H1 (cell line): ENCODE measurements at regions not wholly inside any gene's neighbourhood (a gene's known extent, or its start where the extent isn't known, plus 50 kb on each side); places are given as distances from the start of the nearest gene placed in this dataset.
"Not testable (repeated sequence)": the region's sequence is repeated elsewhere in the genome, so short reads cannot be mapped to it uniquely, and the experiment has no call there.

Experiments
- CTCF ChIA-PET: fragments of 300-600 bp; sonication (Branson Sonifier 250); formaldehyde crosslinking; loops from one replicate; lab custom pipeline; 2021; ENCODE audit not compliant: partially characterized antibody; lab: Charles Lee
- POLR2A ChIA-PET: fragments of 300-600 bp; sonication (Branson Sonifier 250); formaldehyde crosslinking; loops from one replicate; lab custom pipeline; 2021; ENCODE audit warnings: inconsistent platforms; ENCODE audit not compliant: partially characterized antibody; lab: Charles Lee
- DNase-seq, 2 experiments: peaks; one replicate each; pipeline versions ENCODE4 v3.0.0 to v3.0.0-alpha.2; 2010 to 2022; ENCODE audit warnings: low spot score in 2 of 2, low read depth in 1 of 2, mixed read lengths in 1 of 2
- FAIRE-seq: peaks from 2 replicates; lab custom pipeline; 2011; peaks lifted over from hg19 to GRCh38; lab: Jason Lieb, UNC
- H2AFZ ChIP-seq: 2 replicates; pipeline ENCODE4 v1.8.1; 2012; ENCODE audit warnings: low read length, inconsistent platforms
- H2AK5ac ChIP-seq: 2 replicates; pipeline ENCODE4 v1.6.1; 2013; ENCODE audit warnings: low read depth, low read length
- H2BK120ac ChIP-seq: replicated peaks from 2 replicates; pipeline ENCODE3; 2013; ENCODE audit warnings: low read depth, low read length, inconsistent platforms
- H2BK12ac ChIP-seq: 2 replicates; pipeline ENCODE4 v1.6.1; 2013; ENCODE audit warnings: low read depth, low read length
- H2BK15ac ChIP-seq: 2 replicates; pipeline ENCODE4 v1.6.1; 2013; ENCODE audit warnings: low read length
- H2BK20ac ChIP-seq: 2 replicates; pipeline ENCODE4 v1.6.1; 2013; ENCODE audit warnings: low read length
- H2BK5ac ChIP-seq: 2 replicates; pipeline ENCODE4 v1.6.1; 2013; ENCODE audit warnings: low read depth, low read length
- H3K14ac ChIP-seq: 2 replicates; pipeline ENCODE4 v1.6.1; 2013; ENCODE audit warnings: inconsistent platforms; ENCODE audit not compliant: insufficient read length
- H3K18ac ChIP-seq: 2 replicates; pipeline ENCODE4 v1.6.1; 2013; ENCODE audit warnings: low read length; ENCODE audit errors: extremely low read depth
- H3K23ac ChIP-seq: 2 replicates; pipeline ENCODE4 v1.6.1; 2013; ENCODE audit warnings: inconsistent platforms; ENCODE audit not compliant: insufficient read length
- H3K23me2 ChIP-seq: 2 replicates; pipeline ENCODE4 v1.6.1; 2013; ENCODE audit warnings: low read depth, low read length
- H3K27ac ChIP-seq: 2 replicates; pipeline ENCODE4 v1.6.1; 2011; ENCODE audit warnings: low read depth, low read length, inconsistent platforms
- H3K27me3 ChIP-seq, 4 experiments: replicated peaks in 1 of 4; 1 replicate in 1 of 4; 2 replicates in 3 of 4; pipeline versions ENCODE4 v1.6.1 to v1.8.1; 2011 to 2013; ENCODE audit warnings: low read length in 3 of 4, mild to moderate bottlenecking in 3 of 4, inconsistent platforms in 2 of 4, mixed read lengths in 2 of 4, moderate library complexity in 1 of 4; ENCODE audit not compliant: control insufficient read depth in 3 of 4, insufficient read depth in 3 of 4; ENCODE audit errors: extremely low read depth in 1 of 4
- H3K36me3 ChIP-seq, 4 experiments: 2 replicates each; pipeline versions ENCODE4 v1.6.1 to v1.8.1; 2011 to 2013; ENCODE audit warnings: mild to moderate bottlenecking in 4 of 4, low read length in 3 of 4, moderate library complexity in 2 of 4, control low read depth in 1 of 4, inconsistent platforms in 1 of 4; ENCODE audit not compliant: insufficient read depth in 4 of 4, control insufficient read depth in 2 of 4
- H3K4ac ChIP-seq: replicated peaks from 2 replicates; pipeline ENCODE3; 2013; ENCODE audit warnings: low read length, low read depth, mixed read lengths, inconsistent platforms; ENCODE audit not compliant: insufficient read length
- H3K4me1 ChIP-seq, 4 experiments: replicated peaks in 1 of 4; 1 replicate in 1 of 4; 2 replicates in 3 of 4; pipeline versions ENCODE4 v1.6.1 to v1.8.1; 2011 to 2013; ENCODE audit warnings: low read length in 3 of 4, inconsistent platforms in 2 of 4, mixed read lengths in 1 of 4; ENCODE audit not compliant: insufficient read depth in 4 of 4, control insufficient read depth in 3 of 4
- H3K4me2 ChIP-seq, 2 experiments: 2 replicates each; pipeline versions ENCODE4 v1.6.1 to v1.8.1; 2011 to 2013; ENCODE audit warnings: low read depth in 2 of 2, low read length in 2 of 2, control low read depth in 1 of 2, inconsistent platforms in 1 of 2, mild to moderate bottlenecking in 1 of 2; ENCODE audit not compliant: insufficient read depth in 1 of 2
- H3K4me3 ChIP-seq, 4 experiments: fragments of 200-600, 300-600 bp in 1 of 4; sonication (generic), shearing (Covaris generic), sonication (Bioruptor Twin) in 1 of 4; 2 replicates each; pipeline versions ENCODE4 v1.5.1 to v1.8.1; 2011 to 2016; ENCODE audit warnings: low read length in 4 of 4, low read depth in 3 of 4, control low read depth in 2 of 4, inconsistent platforms in 2 of 4, mild to moderate bottlenecking in 2 of 4, mixed read lengths in 1 of 4, moderate library complexity in 1 of 4; ENCODE audit not compliant: insufficient read depth in 2 of 4; ENCODE audit errors: extremely low read depth in 1 of 4
- H3K56ac ChIP-seq: replicated peaks from 2 replicates; pipeline ENCODE3; 2013; ENCODE audit warnings: low read depth, mild to moderate bottlenecking, mixed read lengths, low read length, inconsistent platforms; ENCODE audit not compliant: insufficient read length
- H3K79me1 ChIP-seq: 2 replicates; pipeline ENCODE4 v1.6.1; 2013; ENCODE audit warnings: low read depth, low read length, control low read depth
- H3K79me2 ChIP-seq, 2 experiments: 2 replicates each; pipeline versions ENCODE4 v1.6.1 to v1.8.1; 2012 to 2013; ENCODE audit warnings: low read length in 2 of 2, mild to moderate bottlenecking in 2 of 2, inconsistent platforms in 1 of 2; ENCODE audit not compliant: insufficient read depth in 2 of 2, control insufficient read depth in 1 of 2
- H3K9ac ChIP-seq, 4 experiments: replicated peaks in 1 of 4; 1 replicate in 1 of 4; 2 replicates in 3 of 4; pipeline versions ENCODE4 v1.6.1 to v1.8.1; 2011 to 2013; ENCODE audit warnings: low read depth in 3 of 4, low read length in 3 of 4, control low read depth in 2 of 4, mild to moderate bottlenecking in 2 of 4, moderate library complexity in 2 of 4, inconsistent platforms in 1 of 4; ENCODE audit errors: extremely low read depth in 1 of 4
- H3K9me3 ChIP-seq, 2 experiments: 2 replicates each; pipeline versions ENCODE4 v1.6.1 to v1.8.1; 2012 to 2013; ENCODE audit warnings: mild to moderate bottlenecking in 2 of 2, moderate library complexity in 2 of 2, control low read depth in 1 of 2, inconsistent platforms in 1 of 2, low read depth in 1 of 2, low read length in 1 of 2, mixed read lengths in 1 of 2; ENCODE audit not compliant: insufficient read depth in 2 of 2
- H4K20me1 ChIP-seq, 2 experiments: replicated peaks in 1 of 2; 2 replicates each; pipeline versions ENCODE3 to v1.8.1; 2011 to 2013; ENCODE audit warnings: inconsistent platforms in 2 of 2, low read length in 2 of 2, mild to moderate bottlenecking in 1 of 2; ENCODE audit not compliant: insufficient read depth in 2 of 2, control insufficient read depth in 1 of 2
- H4K5ac ChIP-seq: 2 replicates; pipeline ENCODE4 v1.6.1; 2013; ENCODE audit warnings: low read length, low read depth, mixed read lengths, inconsistent platforms; ENCODE audit not compliant: insufficient read length
- H4K8ac ChIP-seq: 2 replicates; pipeline ENCODE4 v1.8.0; 2013; ENCODE audit warnings: mild to moderate bottlenecking, moderate library complexity, low read length, inconsistent platforms; ENCODE audit not compliant: insufficient read depth; ENCODE audit errors: extremely low read depth
- H4K91ac ChIP-seq: replicated peaks from 2 replicates; pipeline ENCODE3; 2013; ENCODE audit warnings: low read length, mixed read lengths, inconsistent platforms; ENCODE audit not compliant: insufficient read length
- WGBS, 2 experiments: shearing (Covaris generic) in 1 of 2; methylation state at CpG; one replicate each; pipeline versions ENCODE4 v1.1.6 to v1.1.7; 2013 to 2015; ENCODE audit warnings: low lambda C conversion rate in 2 of 2, mixed read lengths in 2 of 2, inconsistent platforms in 1 of 2, low coverage in 1 of 2, missing lambda C conversion rate in 1 of 2; ENCODE audit not compliant: insufficient replicate concordance in 2 of 2, insufficient coverage in 1 of 2, insufficient read length in 1 of 2; ENCODE audit errors: extremely low coverage in 1 of 2, missing lambda C conversion rate in 1 of 2; 5-methylcytosine and 5-hydroxymethylcytosine counted together

DNA sequence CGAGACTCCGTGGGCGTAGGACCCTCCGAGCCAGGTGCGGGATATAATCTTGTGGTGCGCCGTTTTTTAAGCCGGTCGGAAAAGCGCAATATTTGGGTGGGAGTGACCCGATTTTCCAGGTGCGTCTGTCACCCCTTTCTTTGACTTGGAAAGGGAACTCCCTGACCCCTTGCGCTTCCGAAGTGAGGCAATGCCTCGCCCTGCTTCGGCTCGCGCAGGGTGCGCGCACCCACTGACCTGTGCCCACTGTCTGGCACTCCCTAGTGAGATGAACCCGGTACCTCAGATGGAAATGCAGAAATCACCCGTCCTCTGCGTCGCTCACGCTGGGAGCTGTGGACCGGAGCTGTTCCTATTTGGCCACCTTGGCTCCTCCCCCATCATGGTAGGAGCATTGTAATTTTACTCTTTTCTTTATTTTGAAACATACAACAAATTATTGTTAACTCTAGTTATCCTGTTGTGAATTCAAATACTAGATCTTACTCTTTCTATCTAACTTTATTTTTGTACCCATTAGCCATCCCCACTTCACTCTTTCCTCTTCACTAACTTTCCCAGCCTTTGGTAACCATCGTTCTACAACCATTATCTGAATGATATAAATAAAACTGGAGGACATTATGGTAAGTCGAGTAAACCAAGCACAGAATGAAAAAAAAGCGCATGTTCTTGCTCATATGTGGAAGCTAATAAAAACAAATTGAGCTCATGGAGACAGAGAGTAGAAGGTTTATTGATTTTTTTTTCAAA is 295.1 kb downstream of the TEX13C start:
- H3K14ac ChIP-seq, H3K4me1 ChIP-seq, H4K5ac ChIP-seq, H3K18ac ChIP-seq, H3K23ac ChIP-seq, H3K27ac ChIP-seq, H3K4me2 ChIP-seq, H3K23me2 ChIP-seq, H3K79me1 ChIP-seq, H4K20me1 ChIP-seq, H2BK12ac ChIP-seq, H4K8ac ChIP-seq, H3K79me2 ChIP-seq, H2BK20ac ChIP-seq, H2AFZ ChIP-seq, H2AK5ac ChIP-seq, H2BK15ac ChIP-seq, H3K4me3 ChIP-seq, H2BK5ac ChIP-seq, H3K9ac ChIP-seq, CTCF ChIA-PET, FAIRE-seq, H3K9me3 ChIP-seq, H3K36me3 ChIP-seq, H4K91ac ChIP-seq, H3K4ac ChIP-seq, DNase-seq, H2BK120ac ChIP-seq, POLR2A ChIA-PET, H3K27me3 ChIP-seq, H3K56ac ChIP-seq: not testable (repeated sequence)
- 96% methylated on average over 11 of the region's 29 CpGs; no CpG with 5 or more reads in 1 of the 2 experiments for WGBS, 2 experiments
